H1 (cell line): ENCODE measurements at regions not wholly inside any gene's neighbourhood (a gene's known extent, or its start where the extent isn't known, plus 50 kb on each side); places are given as distances from the start of the nearest gene placed in this dataset.

Experiments used
- BCL11A ChIP-seq, 2 experiments: IDR thresholded peaks; one replicate each; pipeline ENCODE4 v1.6.1; 2011; ENCODE audit warnings: low read depth in 2 of 2, low read length in 2 of 2, mild to moderate bottlenecking in 2 of 2
- CBX5 ChIP-seq: fragments of 300-800, 300-1000 bp; sonication (generic); IDR thresholded peaks from 2 replicates; pipeline ENCODE4 v1.7.1; 2016; ENCODE audit warnings: antibody characterized with exemption, low read length, low read depth
- CREB1 ChIP-seq: IDR thresholded peaks from 2 replicates; pipeline ENCODE4 v1.6.1; 2012; ENCODE audit warnings: inconsistent platforms
- NANOG ChIP-seq: IDR thresholded peaks from 2 replicates; pipeline ENCODE4 v1.6.1; 2011; ENCODE audit warnings: low read length, low read depth, mild to moderate bottlenecking, inconsistent platforms; ENCODE audit not compliant: insufficient read depth, poor library complexity, severe bottlenecking
- NRF1 ChIP-seq: IDR thresholded peaks from 2 replicates; pipeline ENCODE4 v1.6.1; 2011; ENCODE audit warnings: mild to moderate bottlenecking, low read depth, low read length, improper control_type of control experiment
- POU5F1 ChIP-seq: IDR thresholded peaks from 2 replicates; pipeline ENCODE4 v1.6.1; 2011; ENCODE audit warnings: low read depth, mild to moderate bottlenecking, low read length, moderate library complexity
- TEAD4 ChIP-seq: IDR thresholded peaks from 2 replicates; pipeline ENCODE4 v1.6.1; 2012; ENCODE audit warnings: low read depth, low read length, inconsistent platforms, mixed read lengths
- TF ChIP-seq, protein P1 (sequence below): fragments of 300-600 bp; sonication (generic); IDR thresholded peaks from 2 replicates; pipeline ENCODE4 v1.7.1; 2012; ENCODE audit warnings: low read length, moderate library complexity, mild to moderate bottlenecking, inconsistent platforms; ENCODE audit not compliant: insufficient replicate concordance

DNA sequence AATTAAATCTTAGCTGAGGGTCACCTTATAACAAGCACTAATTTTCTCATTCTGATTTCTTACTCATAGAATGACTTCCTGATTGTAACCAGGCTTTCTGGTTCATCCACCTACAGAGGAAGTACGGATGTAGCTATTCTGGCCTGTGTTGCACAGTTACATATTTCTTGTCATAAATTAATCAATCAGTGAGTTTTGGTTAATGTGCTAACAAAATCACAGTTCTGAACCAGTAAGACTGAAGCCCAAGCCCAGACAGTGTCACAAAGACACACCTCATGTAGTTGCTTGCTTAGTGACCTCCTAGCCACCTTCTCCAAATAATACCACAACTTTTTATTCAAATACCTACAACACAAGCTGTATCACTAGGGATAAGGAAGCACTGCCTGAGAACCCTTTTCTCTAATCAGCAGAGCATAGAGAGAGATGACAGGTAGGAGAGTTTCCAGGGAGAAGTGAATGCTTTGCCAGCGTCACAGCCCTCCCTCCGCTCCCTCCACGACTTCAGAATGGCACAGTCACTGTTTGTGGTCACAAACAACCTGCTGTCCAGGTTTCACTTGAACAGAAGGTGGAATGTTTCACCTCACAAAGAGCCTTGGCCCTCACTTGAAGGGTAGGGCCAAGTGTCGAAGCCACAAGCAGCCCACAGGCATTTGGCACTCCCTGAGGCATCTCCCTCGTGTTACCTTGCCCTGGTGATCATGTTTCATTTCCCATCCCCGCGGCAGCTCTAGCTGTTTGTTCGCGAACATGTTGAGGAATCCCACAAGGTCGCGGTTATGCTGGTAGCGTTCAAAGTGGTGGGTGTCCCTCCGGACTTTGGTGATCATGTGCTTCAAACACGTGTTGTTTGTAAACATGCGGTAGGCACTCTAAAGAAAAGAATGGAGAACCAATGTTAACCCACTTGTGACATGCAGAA lies 120.8 kb upstream of the STK17B start (continued):
- TF ChIP-seq, protein P1, sequence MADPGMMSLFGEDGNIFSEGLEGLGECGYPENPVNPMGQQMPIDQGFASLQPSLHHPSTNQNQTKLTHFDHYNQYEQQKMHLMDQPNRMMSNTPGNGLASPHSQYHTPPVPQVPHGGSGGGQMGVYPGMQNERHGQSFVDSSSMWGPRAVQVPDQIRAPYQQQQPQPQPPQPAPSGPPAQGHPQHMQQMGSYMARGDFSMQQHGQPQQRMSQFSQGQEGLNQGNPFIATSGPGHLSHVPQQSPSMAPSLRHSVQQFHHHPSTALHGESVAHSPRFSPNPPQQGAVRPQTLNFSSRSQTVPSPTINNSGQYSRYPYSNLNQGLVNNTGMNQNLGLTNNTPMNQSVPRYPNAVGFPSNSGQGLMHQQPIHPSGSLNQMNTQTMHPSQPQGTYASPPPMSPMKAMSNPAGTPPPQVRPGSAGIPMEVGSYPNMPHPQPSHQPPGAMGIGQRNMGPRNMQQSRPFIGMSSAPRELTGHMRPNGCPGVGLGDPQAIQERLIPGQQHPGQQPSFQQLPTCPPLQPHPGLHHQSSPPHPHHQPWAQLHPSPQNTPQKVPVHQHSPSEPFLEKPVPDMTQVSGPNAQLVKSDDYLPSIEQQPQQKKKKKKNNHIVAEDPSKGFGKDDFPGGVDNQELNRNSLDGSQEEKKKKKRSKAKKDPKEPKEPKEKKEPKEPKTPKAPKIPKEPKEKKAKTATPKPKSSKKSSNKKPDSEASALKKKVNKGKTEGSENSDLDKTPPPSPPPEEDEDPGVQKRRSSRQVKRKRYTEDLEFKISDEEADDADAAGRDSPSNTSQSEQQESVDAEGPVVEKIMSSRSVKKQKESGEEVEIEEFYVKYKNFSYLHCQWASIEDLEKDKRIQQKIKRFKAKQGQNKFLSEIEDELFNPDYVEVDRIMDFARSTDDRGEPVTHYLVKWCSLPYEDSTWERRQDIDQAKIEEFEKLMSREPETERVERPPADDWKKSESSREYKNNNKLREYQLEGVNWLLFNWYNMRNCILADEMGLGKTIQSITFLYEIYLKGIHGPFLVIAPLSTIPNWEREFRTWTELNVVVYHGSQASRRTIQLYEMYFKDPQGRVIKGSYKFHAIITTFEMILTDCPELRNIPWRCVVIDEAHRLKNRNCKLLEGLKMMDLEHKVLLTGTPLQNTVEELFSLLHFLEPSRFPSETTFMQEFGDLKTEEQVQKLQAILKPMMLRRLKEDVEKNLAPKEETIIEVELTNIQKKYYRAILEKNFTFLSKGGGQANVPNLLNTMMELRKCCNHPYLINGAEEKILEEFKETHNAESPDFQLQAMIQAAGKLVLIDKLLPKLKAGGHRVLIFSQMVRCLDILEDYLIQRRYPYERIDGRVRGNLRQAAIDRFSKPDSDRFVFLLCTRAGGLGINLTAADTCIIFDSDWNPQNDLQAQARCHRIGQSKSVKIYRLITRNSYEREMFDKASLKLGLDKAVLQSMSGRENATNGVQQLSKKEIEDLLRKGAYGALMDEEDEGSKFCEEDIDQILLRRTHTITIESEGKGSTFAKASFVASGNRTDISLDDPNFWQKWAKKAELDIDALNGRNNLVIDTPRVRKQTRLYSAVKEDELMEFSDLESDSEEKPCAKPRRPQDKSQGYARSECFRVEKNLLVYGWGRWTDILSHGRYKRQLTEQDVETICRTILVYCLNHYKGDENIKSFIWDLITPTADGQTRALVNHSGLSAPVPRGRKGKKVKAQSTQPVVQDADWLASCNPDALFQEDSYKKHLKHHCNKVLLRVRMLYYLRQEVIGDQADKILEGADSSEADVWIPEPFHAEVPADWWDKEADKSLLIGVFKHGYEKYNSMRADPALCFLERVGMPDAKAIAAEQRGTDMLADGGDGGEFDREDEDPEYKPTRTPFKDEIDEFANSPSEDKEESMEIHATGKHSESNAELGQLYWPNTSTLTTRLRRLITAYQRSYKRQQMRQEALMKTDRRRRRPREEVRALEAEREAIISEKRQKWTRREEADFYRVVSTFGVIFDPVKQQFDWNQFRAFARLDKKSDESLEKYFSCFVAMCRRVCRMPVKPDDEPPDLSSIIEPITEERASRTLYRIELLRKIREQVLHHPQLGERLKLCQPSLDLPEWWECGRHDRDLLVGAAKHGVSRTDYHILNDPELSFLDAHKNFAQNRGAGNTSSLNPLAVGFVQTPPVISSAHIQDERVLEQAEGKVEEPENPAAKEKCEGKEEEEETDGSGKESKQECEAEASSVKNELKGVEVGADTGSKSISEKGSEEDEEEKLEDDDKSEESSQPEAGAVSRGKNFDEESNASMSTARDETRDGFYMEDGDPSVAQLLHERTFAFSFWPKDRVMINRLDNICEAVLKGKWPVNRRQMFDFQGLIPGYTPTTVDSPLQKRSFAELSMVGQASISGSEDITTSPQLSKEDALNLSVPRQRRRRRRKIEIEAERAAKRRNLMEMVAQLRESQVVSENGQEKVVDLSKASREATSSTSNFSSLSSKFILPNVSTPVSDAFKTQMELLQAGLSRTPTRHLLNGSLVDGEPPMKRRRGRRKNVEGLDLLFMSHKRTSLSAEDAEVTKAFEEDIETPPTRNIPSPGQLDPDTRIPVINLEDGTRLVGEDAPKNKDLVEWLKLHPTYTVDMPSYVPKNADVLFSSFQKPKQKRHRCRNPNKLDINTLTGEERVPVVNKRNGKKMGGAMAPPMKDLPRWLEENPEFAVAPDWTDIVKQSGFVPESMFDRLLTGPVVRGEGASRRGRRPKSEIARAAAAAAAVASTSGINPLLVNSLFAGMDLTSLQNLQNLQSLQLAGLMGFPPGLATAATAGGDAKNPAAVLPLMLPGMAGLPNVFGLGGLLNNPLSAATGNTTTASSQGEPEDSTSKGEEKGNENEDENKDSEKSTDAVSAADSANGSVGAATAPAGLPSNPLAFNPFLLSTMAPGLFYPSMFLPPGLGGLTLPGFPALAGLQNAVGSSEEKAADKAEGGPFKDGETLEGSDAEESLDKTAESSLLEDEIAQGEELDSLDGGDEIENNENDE, result no peak
- TF ChIP-seq BCL11A (IDR thresholded peaks at IDR 0.05; ENCODE audit: low read depth in 2 of 2, low read length in 2 of 2), result no peak
- TF ChIP-seq CBX5, result no peak
- TF ChIP-seq NANOG, result no peak
- no peak for TF ChIP-seq TEAD4
- TF ChIP-seq NRF1, result no peak
- TF ChIP-seq POU5F1, result no peak
- TF ChIP-seq CREB1, result no peak
